NCI-H510A treated with DMSO at 0.1 percent for 48 hours (cell line): ENCODE measurements at regions not wholly inside any gene's neighbourhood (a gene's known extent, or its start where the extent isn't known, plus 50 kb on each side); places are given as distances from the start of the nearest gene placed in this dataset.

Source experiments
- DNase-seq: peaks from one replicate; lab custom pipeline; 2025; lab: John Stamatoyannopoulos, UW

- no peak for DNase-seq
Measured at GRCh38 chr11:134558258-134558835, 146.3 kb upstream of the B3GAT1 start.

DNA sequence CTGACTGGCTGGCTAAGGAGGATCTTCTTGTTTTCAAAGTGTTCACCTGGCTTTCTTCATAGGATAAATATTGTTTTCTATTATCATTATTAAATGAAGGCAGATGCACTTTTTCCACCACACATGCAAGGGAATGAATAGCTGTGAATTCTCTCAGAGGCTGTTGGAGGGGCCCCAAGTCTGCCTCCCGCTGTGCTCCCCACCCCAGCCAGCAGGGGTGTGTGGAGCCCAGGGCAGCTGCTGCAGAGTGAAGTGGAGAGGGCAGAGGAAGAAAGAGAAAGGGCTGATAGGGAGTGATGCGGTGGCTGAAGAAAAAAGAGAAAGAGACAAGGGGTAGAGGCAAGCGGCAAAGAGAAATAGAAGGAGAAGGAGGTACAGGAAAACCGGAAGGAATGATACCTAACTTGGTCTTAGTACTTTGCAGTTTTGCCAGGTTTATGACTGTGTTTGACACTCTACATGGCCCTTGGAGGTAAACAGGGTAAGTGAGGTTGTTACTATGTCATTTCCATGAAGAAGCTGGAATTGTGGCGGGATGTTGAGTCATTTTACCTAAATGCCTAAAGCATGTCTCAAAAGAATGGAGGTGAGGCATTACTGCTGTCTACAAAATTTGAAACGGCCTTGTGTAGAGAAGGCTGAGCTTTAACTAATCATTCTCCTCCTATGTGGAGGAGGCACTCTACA lies 145.7 kb upstream of the B3GAT1 start:
- DNase-seq: no peak

- no peak for DNase-seq
Measured at GRCh38 chr11:134556186-134556585, 144.1 kb upstream of the B3GAT1 start.

GRCh38 chr11:134555510-134555909 lies 143.5 kb upstream of the B3GAT1 start:
- no peak for DNase-seq

- DNase-seq: no peak
Measured at GRCh38 chr11:134554861-134555260, 142.8 kb upstream of the B3GAT1 start.

GRCh38 chr11:134554106-134554505 lies 142.1 kb upstream of the B3GAT1 start:
- DNase-seq: no peak

DNA sequence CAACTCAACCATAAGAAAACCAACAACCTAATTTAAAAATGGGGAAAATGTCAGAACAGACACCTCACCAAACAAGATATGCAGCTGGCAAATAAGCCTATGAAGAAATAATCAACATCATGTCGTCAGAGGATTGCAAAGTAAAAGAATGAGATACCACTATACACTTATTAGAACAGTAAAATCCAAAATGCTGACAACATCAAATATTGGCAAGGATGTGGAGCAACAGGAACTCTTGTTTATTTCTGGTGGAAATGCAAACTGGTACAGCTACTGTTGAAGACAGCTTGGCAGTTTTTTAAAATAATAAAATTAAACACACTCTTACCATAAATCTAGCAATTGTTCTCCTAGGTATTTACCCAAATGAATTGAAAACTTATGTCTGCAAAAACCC lies 140.7 kb upstream of the B3GAT1 start:
- no peak for DNase-seq

DNA sequence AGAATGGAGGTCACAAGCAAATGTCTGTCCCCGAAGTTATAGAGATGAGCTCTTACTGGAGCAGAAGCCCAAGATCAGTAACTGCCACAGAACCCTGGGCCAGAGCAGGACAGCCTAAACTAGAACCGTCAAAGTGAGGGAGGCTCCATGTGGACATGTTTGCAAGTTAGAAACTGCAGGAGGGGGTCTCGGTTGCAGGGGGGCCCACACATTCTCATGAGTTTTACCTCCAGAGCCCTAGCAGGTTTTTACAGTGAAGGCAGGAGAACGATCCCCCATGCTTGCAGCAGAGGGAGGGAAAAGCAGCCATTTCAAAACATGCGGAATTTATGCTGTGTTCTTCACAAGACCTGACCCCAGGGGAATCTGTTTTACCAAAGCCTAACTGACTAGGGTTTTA lies 133.5 kb upstream of the B3GAT1 start:
- DNase-seq: no peak

- no peak for DNase-seq
Measured at GRCh38 chr11:134544095-134544815, 132.2 kb upstream of the B3GAT1 start.

GRCh38 chr11:134543645-134544044 lies 131.6 kb upstream of the B3GAT1 start:
- no peak for DNase-seq

DNA sequence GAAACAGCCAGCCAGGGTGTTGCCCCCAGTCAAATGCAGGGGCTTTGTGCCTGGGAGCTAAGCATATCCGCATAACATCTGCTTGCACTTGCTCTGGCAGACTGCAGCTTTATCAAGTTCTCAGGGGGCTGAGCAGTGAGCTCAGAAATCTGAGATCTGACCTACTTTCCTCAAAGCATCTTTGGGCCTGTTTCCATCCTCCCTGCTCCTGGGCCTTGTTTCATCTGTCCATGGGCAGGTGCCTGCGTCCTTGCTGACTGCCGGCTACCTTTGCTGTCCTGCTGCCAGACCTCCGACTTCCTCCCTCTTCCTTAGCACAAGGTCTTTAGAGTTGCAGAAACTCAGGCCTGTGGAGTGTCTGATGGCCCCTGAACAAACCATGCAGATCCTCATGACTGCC lies 131.2 kb upstream of the B3GAT1 start:
- DNase-seq: no peak

DNA sequence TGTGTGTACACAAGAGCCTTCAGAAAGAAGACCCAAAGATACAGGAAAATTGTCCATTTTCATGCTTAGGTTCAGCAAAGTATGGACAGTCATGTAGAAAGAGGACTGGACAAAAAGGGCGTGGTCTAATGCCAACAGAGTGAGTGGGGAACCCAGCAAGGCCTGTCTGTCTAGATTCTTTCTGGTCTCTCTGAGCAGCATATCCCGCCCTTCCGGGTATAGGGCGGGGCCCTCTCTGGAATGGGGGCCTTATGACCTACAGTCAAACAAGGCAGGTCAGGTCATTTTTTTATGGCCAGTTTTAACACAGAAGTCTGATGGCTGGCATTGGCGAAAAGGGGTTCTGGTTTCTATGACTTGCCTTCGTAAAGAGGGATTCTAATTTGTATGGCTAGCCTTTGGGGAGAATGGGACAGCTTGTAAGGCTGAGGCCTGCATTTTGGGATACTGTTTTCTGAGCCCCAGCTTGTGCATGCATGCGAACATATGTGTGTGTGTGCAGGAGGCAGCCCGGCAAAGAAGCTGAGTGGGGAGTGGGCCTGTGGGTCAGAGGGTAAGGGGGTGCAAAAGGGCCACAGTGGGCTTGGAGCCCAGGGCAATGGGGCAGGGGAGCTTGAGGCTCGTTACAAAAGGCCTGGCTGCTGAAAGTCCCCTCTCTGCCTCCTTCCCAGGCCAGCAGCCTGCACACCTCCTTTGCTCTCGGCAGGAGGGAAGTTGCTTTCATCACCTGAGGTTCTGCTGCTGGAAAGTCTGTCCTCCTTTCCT lies 130.5 kb upstream of the B3GAT1 start:
- DNase-seq: no peak

GRCh38 chr11:134541951-134542350 lies 129.9 kb upstream of the B3GAT1 start:
- DNase-seq: no peak

- DNase-seq: no peak
Measured at GRCh38 chr11:134541355-134541754, 129.3 kb upstream of the B3GAT1 start.

GRCh38 chr11:134539285-134539684 lies 127.2 kb upstream of the B3GAT1 start:
- no peak for DNase-seq

GRCh38 chr11:134538742-134539141 lies 126.7 kb upstream of the B3GAT1 start:
- DNase-seq: no peak

DNA sequence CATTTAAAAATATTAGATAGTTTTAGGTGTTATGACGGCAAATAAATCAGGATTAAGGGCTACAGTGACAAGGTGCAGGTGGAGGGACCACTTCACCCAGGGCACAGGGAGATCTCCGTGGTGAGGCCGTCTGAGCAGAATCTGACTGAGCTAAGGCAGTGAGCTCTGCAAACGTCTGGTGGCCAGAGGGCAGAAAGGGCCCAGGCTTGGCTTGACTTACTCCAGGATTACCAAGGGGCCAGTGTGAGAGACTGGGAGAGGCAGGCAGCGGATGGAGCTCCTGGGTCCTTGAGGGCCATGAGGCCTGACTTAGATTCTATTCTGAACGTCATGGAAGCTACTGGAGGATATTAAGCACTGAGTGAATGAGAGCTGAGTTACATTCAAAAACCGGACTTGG lies 125.9 kb upstream of the B3GAT1 start:
- DNase-seq: no peak

- DNase-seq: no peak
Measured at GRCh38 chr11:134537296-134537695, 125.3 kb upstream of the B3GAT1 start.

DNA sequence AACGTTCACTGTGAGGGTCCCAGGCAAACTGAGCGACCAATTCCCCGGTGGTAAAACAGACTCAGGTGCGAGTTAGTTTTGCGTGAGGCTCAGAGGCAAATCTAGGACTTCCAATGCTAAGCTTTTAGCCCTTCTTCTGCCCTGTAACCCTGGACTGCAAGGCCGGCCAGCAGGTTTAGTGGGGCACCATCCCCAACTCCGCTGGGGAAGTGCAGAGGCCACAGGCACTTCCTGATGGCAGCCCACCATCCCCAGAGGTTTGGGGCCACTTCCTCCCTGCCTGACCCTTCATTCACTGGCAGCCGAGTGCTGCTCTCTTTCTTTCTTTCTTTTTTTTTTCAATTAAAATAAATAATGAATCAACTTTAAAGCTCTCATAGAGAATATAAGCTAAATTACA lies 124.6 kb upstream of the B3GAT1 start:
- DNase-seq: no peak

DNA sequence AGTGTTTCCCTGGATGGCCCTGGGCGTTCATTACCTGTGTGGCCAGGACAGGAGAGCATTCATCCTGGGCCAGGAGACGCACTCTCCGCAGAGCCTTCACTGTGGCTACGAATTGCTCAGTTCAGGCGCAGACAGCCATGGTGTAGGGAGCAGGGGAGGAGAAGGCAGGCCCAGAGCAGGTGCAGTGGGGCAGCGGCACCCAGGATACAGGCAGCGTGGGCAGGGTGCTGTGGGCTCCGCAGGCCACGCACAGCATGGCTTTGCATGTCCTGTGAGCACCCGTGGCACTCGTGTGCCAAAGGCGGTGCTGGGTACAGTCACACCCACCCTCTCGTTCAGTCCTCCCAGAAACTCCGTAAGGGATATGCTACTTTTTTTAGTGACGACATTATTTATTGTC lies 124.2 kb upstream of the B3GAT1 start:
- no peak for DNase-seq

- DNase-seq: no peak
Measured at GRCh38 chr11:134535029-134536025, 123.3 kb upstream of the B3GAT1 start.
